NCI-H345 treated with DMSO at 0.1 percent for 48 hours (cell line): ENCODE measurements at regions not wholly inside any gene's neighbourhood (a gene's known extent, or its start where the extent isn't known, plus 50 kb on each side); places are given as distances from the start of the nearest gene placed in this dataset.
A peak's percentile ranks its signal among the peaks of the same experiment; 100 is the strongest.
"Not testable (repeated sequence)": the region's sequence is repeated elsewhere in the genome, so short reads cannot be mapped to it uniquely, and the experiment has no call there.

Experiments
- DNase-seq: peaks from one replicate; lab custom pipeline; 2025; ENCODE audit not compliant: unreplicated experiment; lab: John Stamatoyannopoulos, UW

DNA sequence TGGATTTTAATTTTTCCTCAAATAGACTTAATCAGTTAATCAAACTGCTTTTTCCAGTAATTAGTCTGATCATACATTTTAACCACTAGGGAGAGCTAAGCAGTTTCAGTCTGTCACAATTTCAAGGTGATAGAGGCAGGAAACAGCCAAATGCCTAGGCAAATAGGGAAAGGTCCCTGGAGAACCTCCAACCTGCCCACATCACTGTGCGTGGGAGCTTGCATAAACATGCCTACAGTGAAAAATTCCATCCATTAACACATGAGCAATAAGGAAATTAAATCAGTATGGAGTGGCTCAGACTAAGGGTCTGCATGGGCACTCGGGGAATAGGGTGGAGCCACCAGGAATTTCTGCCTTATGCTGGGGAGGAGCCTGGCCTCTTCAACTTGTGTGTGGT is 74.6 kb downstream of the AASDHPPT start:
- DNase-seq: no peak

DNA sequence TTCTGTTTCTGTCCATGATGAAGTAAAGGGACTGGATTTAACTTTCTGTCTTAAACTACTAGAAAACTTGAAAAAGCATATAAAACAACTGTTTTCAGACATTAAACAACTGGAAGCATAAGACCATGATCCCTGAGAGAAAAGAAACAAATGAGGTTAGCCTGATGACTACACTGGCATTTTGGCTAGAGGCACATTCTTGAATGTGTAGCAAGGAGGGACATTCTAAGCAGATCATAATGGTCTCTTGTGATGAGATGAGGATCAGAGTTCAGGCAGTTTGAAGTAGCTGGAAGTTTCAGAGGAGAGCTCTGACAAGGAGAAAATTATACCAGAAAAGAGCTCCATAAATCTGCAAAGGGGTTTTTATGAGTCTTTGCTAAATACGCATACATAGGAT is 75.4 kb downstream of the AASDHPPT start:
- no peak for DNase-seq

DNA sequence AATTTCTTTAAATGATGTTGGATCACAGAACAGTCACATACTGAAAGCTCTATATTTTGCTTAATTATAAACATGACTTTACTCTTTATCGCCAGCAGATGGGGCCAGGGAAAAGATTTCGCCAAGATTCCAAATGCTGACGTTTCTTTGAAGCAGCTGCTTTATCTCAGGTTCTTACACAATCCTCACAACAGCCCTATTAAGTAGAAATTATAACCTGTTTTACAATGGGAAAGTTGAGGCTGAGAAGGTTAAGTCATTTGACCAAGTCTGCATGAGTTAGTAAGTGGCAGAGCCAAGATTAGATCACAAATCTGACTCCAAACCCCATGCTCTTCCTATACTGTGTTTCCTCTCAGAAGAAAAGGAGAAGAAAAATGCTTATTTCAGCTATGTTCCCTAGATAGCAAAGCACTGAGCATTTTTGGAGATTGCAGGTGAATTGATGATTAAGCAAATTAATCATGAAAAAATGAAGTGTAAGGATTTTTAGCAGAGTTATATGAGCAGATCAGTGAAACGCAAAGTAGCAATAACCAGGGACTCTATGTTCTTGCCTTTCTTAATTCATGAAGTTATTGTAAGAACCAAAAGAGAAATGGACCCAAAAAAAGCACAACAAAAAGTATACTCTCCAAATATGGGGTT is 79.0 kb downstream of the AASDHPPT start:
- peak; percentile 19 for DNase-seq

DNA sequence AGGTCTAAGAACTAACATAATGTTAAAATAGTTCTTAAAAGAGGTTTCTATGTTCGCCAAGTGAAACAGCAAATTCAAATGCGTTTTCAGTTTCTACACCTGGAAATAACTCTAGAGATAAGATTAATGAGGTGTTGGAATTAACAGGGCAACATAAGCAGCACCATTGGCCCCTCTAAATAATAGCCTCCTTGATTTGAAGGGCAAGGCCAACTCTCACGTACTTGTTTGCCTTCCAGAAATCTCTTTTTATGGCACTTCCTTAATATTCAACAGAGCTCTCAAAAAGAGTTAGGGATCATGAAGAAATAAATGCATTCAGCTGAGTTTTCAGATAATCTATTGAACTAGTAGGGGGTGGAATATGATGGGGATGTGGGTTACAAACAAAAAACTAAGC is 80.9 kb downstream of the AASDHPPT start:
- DNase-seq: no peak

DNA sequence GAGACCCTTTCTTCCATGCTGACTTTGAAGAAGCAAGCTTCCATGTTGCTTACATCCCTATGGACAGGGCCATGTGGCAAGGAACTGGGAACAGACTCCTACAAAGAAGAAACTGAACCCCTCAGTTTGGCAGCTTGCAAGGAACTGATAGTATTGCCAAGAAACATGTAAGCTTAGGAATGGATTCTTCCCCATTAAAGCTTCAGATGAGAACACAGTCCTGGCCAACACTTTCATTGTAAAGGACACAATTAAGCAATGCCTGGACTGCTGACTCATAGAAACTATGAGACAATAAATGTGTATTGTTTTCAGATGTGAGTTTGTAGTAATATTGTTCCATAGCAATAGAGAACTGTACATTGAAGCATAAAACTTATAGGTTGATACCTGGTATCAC is 82.4 kb downstream of the AASDHPPT start:
- DNase-seq: no peak

DNA sequence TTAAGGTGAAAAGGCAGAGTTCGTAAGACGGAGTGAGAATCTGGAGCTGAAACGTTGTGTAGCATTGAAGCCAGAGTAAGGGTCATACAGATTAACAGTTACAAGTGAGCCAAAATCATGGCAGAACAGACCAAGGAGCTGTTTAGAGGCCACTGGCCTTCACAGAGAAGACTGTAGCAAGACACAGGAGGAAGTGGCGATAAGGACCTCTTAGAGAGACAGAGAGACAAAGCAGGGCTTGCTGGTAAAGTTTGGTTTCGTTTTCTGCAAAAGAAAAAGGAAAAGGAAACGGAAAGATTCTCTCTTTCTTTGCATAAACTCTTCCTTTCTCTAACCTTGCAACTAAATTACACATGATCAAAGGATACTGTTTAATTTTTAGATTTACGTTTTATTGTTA is 83.0 kb downstream of the AASDHPPT start:
- DNase-seq: no peak

DNA sequence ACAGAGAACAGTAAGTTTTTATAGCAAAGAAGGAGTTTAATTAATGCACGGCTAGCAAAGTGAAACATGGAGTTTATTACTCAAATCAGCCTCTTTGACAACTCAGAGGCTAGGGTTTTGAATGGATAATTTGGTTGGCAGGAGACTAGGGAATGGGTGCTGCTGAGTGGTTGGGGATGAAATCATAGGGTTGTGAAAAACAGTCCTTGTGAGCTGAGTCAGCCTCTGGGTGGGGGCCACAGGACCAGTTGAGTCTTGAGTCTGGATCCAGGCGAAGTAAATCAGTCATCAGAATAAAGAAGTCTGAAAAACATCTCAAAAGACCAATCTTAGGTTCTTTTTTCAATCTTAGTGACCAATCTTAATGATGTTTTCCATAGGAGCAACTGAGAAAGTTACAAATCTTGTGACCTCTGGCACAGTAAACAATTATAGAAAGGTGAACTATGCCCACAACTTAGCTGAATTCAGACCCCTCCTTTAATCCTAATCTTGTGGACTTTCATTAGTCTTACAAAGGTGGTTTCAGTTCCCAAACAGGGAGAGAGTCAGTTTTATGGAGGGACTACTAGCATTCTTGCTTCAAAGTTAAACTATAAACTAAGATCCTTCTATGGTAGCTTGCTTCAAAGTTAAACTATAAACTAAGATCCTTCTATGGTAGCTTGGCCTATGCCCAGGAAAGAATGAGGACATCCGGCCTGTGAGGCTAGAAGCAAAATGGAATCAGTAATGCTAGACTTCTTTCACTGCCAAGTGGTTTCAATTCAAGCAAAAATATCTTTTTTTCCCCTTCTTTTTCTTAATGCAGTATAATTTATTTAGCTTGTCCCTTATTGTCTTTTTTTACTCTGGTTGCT is 84.5 kb downstream of the AASDHPPT start:
- DNase-seq: no peak

DNA sequence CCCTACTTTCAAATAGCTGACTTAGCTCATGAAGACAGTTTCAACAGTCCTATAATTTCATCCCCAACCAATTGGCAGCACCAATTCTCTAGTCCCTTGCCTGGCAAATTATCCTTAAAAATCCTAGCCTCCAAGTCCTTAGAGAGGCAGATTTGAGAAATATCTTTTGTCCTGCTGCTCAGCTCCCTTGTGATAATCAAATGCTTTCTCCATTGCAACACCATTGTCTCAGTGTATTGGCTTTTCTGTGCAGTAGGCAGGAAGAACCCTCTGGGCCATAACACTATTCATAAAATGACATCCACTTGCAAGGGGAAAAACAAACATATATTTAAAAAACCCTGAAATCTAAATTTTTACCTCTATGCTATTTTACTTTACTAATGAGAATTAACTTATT is 89.6 kb downstream of the AASDHPPT start:
- no peak for DNase-seq

DNA sequence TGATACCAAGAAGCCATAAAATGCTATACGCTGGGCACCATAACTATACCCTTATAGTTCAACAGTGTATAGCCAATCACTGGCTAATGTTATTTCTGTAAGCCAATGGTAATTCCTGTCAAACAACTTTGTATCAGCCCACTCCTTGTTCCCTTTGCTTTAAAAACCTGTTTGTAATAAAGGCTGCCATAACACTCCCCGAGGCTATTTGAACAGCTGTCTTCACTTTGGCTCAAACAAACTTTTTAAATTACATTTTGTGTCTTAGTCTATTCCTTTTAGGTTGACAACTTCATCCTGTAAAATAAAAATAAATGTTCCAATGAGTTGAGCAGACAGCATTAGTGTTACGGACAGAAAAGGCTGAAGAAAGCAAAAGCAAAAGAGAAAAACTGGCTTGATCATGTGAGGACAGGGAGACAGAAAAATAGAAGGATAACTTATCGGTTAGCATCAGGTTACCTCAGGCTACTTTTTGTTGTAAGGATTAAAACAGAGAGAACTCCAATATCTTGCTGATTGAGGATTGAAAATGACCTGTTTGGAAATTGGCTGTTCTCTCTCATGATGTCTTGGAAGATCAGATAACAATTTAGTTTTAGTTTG is 95.0 kb downstream of the AASDHPPT start:
- no peak for DNase-seq

DNA sequence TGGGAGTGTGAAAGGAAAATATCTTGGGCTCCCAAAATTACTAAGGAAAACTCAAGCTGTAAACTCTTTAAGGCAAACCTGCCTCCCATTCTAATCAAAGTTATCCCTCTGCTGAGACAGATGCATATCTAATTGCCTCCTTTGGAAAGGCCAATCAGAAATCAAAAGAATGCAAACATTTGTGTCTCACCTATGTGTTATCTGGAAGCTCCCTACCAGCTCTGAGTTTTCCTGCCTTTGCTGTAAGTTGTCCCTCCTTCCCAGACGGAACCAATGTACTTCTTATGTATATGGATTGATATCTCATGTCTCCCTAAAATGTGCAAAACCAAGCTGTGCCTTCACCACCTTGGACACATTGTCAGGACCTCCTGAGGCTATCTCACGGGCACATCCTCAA is 95.8 kb downstream of the AASDHPPT start:
- no peak for DNase-seq

DNA sequence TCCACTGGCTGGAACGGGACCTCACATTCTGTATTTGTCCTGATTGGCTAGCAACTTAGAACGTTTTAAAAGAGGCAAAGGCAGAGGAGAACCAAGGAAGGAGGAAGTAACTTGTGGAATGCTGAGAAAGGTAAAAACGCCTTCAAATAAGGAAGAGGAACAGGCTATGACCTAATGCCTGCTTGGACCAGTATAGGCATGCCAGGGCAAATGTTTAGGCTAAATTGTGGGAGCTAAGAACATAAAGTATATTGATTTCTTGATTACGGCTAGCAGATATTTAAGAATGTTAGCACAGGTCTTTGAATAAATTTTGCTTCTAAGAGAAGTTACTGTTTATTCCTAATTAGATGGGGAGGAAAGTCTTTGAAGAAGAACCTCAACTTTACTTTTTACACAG is 96.5 kb downstream of the AASDHPPT start:
- not testable (repeated sequence) for DNase-seq

DNA sequence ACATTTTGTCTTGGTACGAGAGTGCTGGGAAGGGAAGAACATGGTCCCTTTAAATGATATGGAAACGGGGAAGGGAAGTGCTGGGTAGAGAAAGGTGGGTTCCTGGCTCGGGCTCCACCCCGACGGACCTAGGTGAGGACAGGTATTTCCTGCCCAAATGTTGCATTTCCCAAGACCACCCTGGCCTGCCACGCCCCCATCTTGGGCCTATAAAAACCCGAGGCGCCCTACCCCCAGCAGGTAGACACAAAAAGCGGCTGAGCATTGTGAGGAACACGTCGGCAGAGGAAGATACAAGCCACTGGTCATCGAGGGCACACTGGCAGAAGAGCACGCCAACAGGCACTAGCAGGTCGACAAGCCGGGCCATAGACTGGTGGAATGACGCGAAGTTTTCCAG is 99.4 kb downstream of the AASDHPPT start:
- DNase-seq: no peak

DNA sequence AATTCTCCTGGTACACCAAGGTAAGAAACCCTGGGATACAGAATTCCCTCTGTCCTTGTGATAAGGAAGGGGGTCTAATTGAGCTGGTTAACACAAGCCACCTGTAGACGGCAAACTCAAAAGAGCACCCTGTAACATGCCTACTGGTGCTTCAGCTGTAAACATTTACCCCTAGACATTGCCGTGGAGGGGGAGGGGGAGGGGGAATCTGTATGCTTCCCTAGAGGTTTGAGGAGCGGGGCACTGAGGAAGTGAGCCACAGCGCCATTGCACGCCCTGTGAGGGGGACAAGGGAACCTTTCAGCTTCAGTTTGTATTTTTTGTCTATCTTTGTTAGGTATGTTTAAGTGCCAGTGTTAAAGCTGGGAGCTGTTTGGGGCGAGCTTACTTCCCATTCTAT is 99.8 kb downstream of the AASDHPPT start:
- DNase-seq: no peak

DNA sequence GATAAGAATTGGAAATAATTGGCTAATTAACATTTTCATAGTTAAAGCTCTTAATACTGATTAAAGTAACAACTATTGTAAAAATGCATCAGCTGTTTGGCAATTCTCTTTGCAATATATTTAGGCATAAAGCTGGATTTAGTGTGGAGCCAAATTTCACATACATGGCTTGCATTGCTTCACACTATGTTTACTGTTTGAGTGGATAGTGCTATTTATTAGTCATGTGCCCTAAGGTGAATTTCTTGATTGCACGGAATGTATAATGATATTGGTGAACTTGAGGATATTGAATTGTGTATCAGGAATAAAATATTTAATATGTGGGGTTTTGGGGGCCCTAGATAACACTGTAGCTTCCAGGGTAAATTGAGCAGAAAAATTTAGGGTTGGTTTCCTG is 100.9 kb downstream of the AASDHPPT start:
- DNase-seq: no peak

DNA sequence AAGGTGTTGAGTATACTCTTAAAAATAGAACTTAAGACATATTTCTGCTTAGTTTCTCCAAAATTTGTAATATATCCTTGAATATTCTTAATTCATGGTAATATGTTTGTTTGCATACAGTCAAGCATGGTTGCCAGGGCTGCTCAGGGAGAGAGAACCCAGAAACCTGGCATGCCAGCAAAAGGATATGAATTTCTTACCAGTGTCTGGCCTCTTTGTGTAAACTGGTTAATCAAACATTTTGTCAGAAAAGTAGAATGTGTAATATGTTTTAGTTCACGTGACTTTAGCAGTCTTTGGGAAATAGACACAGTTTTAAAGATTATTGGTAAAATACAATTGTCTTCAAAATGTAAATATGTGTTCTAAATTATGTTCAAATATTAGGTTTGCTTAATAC is 101.6 kb downstream of the AASDHPPT start:
- DNase-seq: no peak

DNA sequence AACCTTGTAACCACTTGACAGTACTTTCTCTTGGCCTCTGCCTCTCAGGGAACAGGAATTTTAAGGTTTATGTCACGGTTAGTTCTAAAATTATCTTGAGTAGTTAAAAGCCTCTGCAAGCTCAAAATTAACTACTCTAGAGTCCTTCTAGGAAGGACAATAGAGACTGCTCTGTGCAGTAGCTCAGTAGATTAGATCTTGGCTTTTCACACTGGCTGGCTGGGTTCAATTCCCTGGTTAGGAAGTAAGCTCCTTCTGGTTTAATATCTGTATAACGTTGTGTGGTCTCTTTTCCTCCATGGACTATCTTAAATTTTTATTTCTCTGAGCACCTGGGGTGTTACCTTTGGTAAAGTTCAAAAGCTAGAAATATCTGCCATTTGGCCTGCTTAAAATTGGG is 109.2 kb downstream of the AASDHPPT start:
- DNase-seq: no peak

DNA sequence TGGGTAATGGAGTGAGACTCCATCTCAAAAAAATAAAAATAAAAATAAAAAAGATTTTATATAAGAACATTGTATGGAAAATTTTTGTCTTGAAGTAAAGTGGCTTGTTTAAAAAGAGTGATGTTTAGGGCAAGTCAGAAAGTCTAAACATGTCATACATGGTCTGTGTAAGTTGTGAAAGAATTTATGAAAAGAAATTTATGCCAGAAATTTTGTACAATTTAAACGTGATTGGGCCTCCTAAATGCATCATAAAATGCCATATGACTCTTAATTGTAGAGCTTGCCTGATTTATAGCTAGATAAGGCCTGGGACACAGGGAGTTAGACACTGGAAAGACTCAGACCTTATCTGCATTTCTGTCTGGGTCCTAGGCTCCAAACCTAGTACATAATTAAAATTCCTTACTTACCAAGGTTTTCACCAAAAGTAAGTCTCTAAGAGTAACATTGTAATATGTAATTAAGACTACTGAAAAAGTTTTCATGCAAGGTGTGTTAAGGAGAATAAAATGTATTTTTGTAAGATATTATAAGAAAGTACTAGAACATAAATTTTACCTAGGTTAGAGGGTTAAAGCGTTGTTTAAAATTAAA is 110.5 kb downstream of the AASDHPPT start:
- DNase-seq: no peak

DNA sequence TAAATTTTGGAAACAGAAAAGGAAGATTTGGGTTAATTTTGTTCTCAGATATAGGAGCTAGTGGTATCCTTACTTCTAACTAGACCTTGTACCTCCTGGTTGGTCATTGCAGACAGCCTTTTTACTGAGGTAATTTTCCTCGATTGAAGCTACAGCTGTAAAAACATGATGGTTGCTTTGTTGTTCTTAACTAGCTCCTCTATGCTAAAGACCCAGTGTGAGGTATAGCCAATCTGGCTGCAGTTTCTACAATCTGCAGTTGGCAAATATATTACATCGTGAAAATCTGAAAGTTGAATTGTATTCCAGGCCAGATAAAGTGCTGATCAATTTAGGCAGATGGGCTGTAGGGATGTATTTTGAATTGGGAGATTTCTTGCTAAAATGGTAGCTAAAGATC is 116.5 kb downstream of the AASDHPPT start:
- DNase-seq: no peak

DNA sequence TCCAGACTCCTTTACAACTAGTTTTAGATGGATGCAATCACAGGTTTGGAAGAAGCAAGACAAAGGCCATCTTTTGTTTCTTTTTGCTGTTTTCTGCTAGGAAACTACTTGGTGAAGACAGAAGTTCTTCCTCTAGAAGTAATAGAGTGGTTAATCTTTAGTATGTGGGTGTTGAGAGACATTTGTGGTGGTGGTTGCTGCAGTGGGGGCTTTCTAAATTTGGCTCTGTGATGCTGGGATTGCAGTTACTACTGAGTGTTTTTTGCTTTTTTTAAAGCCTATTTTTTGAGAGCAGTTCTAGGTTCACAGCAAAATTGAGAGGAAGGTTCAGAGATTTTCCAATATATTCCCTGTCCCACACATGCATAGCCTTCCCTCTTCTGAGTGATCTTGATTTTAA is 120.0 kb downstream of the AASDHPPT start:
- no peak for DNase-seq

DNA sequence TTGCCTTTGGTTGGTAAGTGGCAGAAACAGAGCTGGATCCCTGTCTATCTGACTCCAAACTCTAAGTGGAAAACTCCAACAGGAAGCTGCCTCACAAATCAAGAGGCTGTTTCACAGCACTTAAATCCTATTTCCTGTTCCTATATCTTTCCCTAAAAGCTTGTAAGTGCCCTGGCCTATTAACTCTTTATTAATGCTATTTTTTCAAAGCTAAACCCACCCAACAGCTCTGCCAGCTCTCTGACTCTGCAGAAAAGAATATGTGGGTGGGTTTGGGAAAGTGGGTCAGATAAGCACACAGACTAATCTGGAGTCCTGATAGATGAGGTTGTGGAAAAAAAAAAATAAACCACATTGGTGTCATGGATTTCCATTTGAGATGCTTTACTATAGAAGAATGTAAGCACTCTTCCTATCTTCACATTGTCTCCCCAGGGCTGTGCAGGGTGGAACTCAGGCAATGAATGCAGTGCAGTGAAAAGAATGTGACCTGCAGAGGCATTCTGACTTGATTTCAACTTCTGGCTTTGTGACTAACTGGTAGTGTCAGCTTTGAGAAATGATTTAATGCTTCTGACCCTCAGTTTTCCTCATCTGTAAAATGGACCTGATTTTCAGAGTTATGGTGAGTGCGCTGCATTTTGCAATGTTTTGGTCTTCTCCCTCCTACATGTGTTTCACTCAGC is 125.6 kb downstream of the AASDHPPT start:
- no peak for DNase-seq

DNA sequence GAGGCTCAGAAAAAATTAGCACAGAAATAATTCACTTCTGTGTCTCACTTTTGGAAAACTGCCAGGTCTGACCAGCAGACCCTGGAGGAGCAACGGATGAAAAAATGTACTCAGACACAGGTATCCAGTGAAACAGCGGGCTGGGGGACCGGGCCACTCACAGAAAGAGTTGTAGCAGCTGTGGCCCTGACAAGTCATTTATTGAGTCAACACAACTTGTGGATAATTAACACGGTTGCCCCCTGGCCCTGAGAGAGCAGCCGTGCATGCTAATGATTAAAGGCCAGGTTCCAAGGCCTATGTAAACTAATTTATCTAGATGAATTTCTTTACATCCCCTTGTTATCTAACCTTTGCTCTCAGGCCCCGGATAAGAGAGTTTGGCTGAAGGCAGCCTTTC is 131.3 kb downstream of the AASDHPPT start:
- no peak for DNase-seq
